ENCODE measurements at regions not wholly inside any gene's neighbourhood (a gene's known extent, or its start where the extent isn't known, plus 50 kb on each side); places are given as distances from the start of the nearest gene placed in this dataset.

GRCh38 chr2:128732976-128733431, 414.3 kb upstream of the HS6ST1 start:
- TF ChIP-seq EZH2 (IDR thresholded peaks at IDR 0.05; ENCODE audit: low read depth) (no peak), CTCF (conservative IDR thresholded peaks at IDR 0.05) (no peak)
